Neural cell (in vitro differentiated cells): ENCODE measurements at regions not wholly inside any gene's neighbourhood (a gene's known extent, or its start where the extent isn't known, plus 50 kb on each side); places are given as distances from the start of the nearest gene placed in this dataset.

ENCODE experiments used
- H2AFZ ChIP-seq: fragments of 200-600, 300-800 bp; sonication (generic), shearing (Covaris generic); 2 replicates; pipeline ENCODE4 v1.6.0; 2014; ENCODE audit warnings: low read depth, mild to moderate bottlenecking, antibody characterized with exemption, low read length, moderate library complexity
- H3F3A ChIP-seq: fragments of 200-600 bp; shearing (Covaris generic); 2 replicates; pipeline ENCODE4 v1.6.1; 2016; ENCODE audit warnings: mild to moderate bottlenecking, moderate library complexity, mixed read lengths, antibody characterized with exemption, low read length; ENCODE audit not compliant: insufficient read depth, poor library complexity, severe bottlenecking
- H3K27ac ChIP-seq: fragments of 200-600, 300-800 bp; sonication (generic), shearing (Covaris generic); 2 replicates; pipeline ENCODE4 v1.5.1; 2014; ENCODE audit warnings: mild to moderate bottlenecking, low read length, moderate library complexity
- H3K27me3 ChIP-seq: fragments of 300-800, 200-600 bp; sonication (generic), shearing (Covaris generic); 2 replicates; pipeline ENCODE4 v1.6.0; 2014; ENCODE audit warnings: mild to moderate bottlenecking, low read depth, low read length, moderate library complexity; ENCODE audit not compliant: insufficient read depth
- H3K36me3 ChIP-seq: fragments of 300-800, 200-600 bp; sonication (generic), shearing (Covaris generic); 2 replicates; pipeline ENCODE4 v1.5.1; 2014; ENCODE audit warnings: mild to moderate bottlenecking, antibody characterized with exemption, low read length, moderate library complexity; ENCODE audit not compliant: insufficient read depth
- H3K4me2 ChIP-seq: fragments of 300-800, 200-600 bp; sonication (generic), shearing (Covaris generic); 2 replicates; pipeline ENCODE4 v1.6.0; 2014; ENCODE audit warnings: mild to moderate bottlenecking, low read length
- H3K4me3 ChIP-seq: fragments of 300-800, 200-600 bp; sonication (generic), shearing (Covaris generic); 2 replicates; pipeline ENCODE4 v1.5.1; 2014; ENCODE audit warnings: mild to moderate bottlenecking, low read length, moderate library complexity
- H3K79me2 ChIP-seq: fragments of 200-600 bp; shearing (Covaris generic); replicated peaks from 2 replicates; pipeline ENCODE4 v1.6.0; 2014; ENCODE audit warnings: mild to moderate bottlenecking, low read length, moderate library complexity; ENCODE audit not compliant: insufficient read depth
- H3K9ac ChIP-seq: fragments of 300-800, 200-600 bp; sonication (generic), shearing (Covaris generic); 2 replicates; pipeline ENCODE4 v1.6.1; 2016; ENCODE audit warnings: mild to moderate bottlenecking, low read length, mixed read lengths
- H3K9me2 ChIP-seq: fragments of 200-600 bp; shearing (Covaris generic); 2 replicates; pipeline ENCODE4 v1.6.1; 2016; ENCODE audit warnings: mild to moderate bottlenecking, low read length, mixed read lengths; ENCODE audit not compliant: insufficient read depth
- H3K9me3 ChIP-seq: fragments of 200-600, 300-800 bp; sonication (generic), shearing (Covaris generic); 2 replicates; pipeline ENCODE4 v1.6.1; 2016; ENCODE audit warnings: mild to moderate bottlenecking, mixed run types, low read length, moderate library complexity, mixed read lengths
- H4K20me1 ChIP-seq: fragments of 200-600 bp; shearing (Covaris generic); 2 replicates; pipeline ENCODE4 v1.6.1; 2016; ENCODE audit warnings: mild to moderate bottlenecking, mixed run types; ENCODE audit not compliant: insufficient read depth
- EP300 ChIP-seq: fragments of 450-650 bp; conservative IDR thresholded peaks from 2 replicates; pipeline ENCODE4 v1.6.1; 2014; ENCODE audit warnings: antibody characterized with exemption, mild to moderate bottlenecking, moderate library complexity; ENCODE audit not compliant: poor library complexity, severe bottlenecking
- EZH2 ChIP-seq: fragments of 200-600, 300-800 bp; shearing (Covaris generic), sonication (generic); IDR thresholded peaks from 2 replicates; pipeline ENCODE4 v1.6.1; 2014; ENCODE audit warnings: antibody characterized with exemption, low read length, borderline replicate concordance, mild to moderate bottlenecking; ENCODE audit not compliant: insufficient read depth, poor library complexity, severe bottlenecking
- MXI1 ChIP-seq: fragments of 450-650 bp; conservative IDR thresholded peaks from 2 replicates; pipeline ENCODE4 v1.6.1; 2014; ENCODE audit warnings: antibody characterized with exemption, mild to moderate bottlenecking; ENCODE audit not compliant: poor library complexity, severe bottlenecking
- POLR2AphosphoS5 ChIP-seq: IDR thresholded peaks from 2 replicates; pipeline ENCODE4 v1.6.1; 2012
- RAD21 ChIP-seq: fragments of 450-650 bp; conservative IDR thresholded peaks from 2 replicates; pipeline ENCODE4 v1.6.1; 2014; ENCODE audit warnings: antibody characterized with exemption, mild to moderate bottlenecking, moderate library complexity
- SMC3 ChIP-seq: fragments of 450-650 bp; conservative IDR thresholded peaks from 2 replicates; pipeline ENCODE4 v1.6.1; 2014; ENCODE audit warnings: antibody characterized with exemption, mild to moderate bottlenecking, moderate library complexity; ENCODE audit not compliant: poor library complexity
- TAF1 ChIP-seq: IDR thresholded peaks from 2 replicates; pipeline ENCODE4 v1.6.1; 2012; ENCODE audit warnings: low read depth
- TF ChIP-seq, protein P1 (sequence below): IDR thresholded peaks from 2 replicates; pipeline ENCODE4 v1.6.1; 2012; ENCODE audit warnings: borderline replicate concordance
- TF ChIP-seq, protein P2 (sequence below): fragments of 450-650 bp; IDR thresholded peaks from 2 replicates; pipeline ENCODE4 v1.5.1; 2014; ENCODE audit warnings: antibody characterized with exemption, mild to moderate bottlenecking, moderate library complexity; ENCODE audit not compliant: poor library complexity, severe bottlenecking

DNA sequence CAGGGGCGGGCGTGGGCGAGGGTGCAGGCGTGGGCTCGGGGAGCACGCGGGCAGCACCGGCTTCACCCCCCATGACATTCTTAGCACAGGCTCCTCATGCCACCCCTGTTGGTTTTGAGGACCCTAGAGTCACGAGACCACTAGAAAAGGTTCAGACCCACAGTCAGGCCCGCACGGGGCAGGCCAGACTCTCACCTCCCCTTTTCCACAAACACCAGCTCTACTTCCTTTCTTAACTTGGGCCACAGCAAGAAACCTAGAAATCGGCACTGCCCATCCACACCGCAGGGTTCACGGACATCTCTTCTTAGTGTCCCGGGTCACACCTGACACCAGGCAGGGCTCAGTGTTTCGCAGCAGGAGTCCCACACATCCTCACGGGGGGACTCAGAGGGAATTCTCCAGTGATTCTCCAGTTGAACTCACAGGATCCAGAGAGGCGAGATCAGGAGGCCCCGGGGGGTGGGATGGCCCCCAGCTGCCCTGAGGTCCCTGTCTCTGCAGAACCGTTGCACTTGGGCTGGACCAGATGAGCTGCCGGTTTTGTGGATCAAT is 52.0 kb downstream of the JAKMIP3 start:
- no peak overlapping the region for H3K4me3 ChIP-seq
- H3K4me2 ChIP-seq = no peak overlapping the region
- H3F3A ChIP-seq = no peaks in the 10 kb centered on the region
- no peak overlapping the region for H2AFZ ChIP-seq
- no peaks in the 10 kb centered on the region for H3K9me3 ChIP-seq
- no peak overlapping the region for H3K9ac ChIP-seq
- H3K79me2 ChIP-seq = no peaks in the 10 kb centered on the region
- no peaks in the 10 kb centered on the region for H3K36me3 ChIP-seq
- no peaks in the 10 kb centered on the region for H3K9me2 ChIP-seq
- H4K20me1 ChIP-seq = no peaks in the 10 kb centered on the region
- no peak for TF ChIP-seq SMC3
- TF ChIP-seq, protein P1, sequence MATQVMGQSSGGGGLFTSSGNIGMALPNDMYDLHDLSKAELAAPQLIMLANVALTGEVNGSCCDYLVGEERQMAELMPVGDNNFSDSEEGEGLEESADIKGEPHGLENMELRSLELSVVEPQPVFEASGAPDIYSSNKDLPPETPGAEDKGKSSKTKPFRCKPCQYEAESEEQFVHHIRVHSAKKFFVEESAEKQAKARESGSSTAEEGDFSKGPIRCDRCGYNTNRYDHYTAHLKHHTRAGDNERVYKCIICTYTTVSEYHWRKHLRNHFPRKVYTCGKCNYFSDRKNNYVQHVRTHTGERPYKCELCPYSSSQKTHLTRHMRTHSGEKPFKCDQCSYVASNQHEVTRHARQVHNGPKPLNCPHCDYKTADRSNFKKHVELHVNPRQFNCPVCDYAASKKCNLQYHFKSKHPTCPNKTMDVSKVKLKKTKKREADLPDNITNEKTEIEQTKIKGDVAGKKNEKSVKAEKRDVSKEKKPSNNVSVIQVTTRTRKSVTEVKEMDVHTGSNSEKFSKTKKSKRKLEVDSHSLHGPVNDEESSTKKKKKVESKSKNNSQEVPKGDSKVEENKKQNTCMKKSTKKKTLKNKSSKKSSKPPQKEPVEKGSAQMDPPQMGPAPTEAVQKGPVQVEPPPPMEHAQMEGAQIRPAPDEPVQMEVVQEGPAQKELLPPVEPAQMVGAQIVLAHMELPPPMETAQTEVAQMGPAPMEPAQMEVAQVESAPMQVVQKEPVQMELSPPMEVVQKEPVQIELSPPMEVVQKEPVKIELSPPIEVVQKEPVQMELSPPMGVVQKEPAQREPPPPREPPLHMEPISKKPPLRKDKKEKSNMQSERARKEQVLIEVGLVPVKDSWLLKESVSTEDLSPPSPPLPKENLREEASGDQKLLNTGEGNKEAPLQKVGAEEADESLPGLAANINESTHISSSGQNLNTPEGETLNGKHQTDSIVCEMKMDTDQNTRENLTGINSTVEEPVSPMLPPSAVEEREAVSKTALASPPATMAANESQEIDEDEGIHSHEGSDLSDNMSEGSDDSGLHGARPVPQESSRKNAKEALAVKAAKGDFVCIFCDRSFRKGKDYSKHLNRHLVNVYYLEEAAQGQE = no peak
- TF ChIP-seq, protein P2, sequence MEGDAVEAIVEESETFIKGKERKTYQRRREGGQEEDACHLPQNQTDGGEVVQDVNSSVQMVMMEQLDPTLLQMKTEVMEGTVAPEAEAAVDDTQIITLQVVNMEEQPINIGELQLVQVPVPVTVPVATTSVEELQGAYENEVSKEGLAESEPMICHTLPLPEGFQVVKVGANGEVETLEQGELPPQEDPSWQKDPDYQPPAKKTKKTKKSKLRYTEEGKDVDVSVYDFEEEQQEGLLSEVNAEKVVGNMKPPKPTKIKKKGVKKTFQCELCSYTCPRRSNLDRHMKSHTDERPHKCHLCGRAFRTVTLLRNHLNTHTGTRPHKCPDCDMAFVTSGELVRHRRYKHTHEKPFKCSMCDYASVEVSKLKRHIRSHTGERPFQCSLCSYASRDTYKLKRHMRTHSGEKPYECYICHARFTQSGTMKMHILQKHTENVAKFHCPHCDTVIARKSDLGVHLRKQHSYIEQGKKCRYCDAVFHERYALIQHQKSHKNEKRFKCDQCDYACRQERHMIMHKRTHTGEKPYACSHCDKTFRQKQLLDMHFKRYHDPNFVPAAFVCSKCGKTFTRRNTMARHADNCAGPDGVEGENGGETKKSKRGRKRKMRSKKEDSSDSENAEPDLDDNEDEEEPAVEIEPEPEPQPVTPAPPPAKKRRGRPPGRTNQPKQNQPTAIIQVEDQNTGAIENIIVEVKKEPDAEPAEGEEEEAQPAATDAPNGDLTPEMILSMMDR = no peak
- no peak for TF ChIP-seq POLR2AphosphoS5
- TF ChIP-seq TAF1 = no peak
- no peak for TF ChIP-seq EP300
- TF ChIP-seq EZH2 = no peak
- no peak for TF ChIP-seq MXI1
- no peak for TF ChIP-seq RAD21
- no peaks in the 10 kb centered on the region for H3K27me3 ChIP-seq
- H3K27ac ChIP-seq = no peak overlapping the region

DNA sequence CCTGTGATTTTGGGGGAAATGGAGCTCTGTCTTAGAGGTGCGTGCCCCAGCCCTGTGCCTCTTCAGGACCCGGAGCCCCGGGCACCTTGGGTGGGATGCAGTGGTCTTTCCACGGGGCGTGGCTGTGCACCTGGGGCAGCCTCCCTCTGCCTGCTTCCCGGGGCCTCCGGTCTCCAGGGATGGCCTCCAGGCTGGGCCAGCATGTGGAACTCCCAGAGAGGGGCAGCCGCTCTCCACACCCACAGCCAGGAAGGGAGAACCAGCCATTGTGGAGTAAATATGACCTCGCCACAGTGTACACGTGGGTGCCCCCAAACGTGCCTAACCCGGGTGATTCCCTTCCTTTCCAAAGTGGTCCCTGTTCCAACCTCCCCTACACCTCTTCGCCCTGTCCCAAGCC is 52.6 kb downstream of the JAKMIP3 start:
- Histone ChIP-seq H2AFZ (no peak overlapping the region), H3K36me3 (no peaks in the 10 kb centered on the region), H3K4me2 (no peak overlapping the region), H3K27me3 (no peaks in the 10 kb centered on the region), H3K27ac (no peak overlapping the region), H3F3A (no peaks in the 10 kb centered on the region), H3K4me3 (no peak overlapping the region), H3K9me3 (no peaks in the 10 kb centered on the region), H3K79me2 (no peaks in the 10 kb centered on the region), H3K9ac (no peak overlapping the region), H4K20me1 (no peaks in the 10 kb centered on the region), H3K9me2 (no peaks in the 10 kb centered on the region)
- TF ChIP-seq SMC3 (no peak), RAD21 (no peak), MXI1 (no peak), EZH2 (no peak), TAF1 (no peak), EP300 (no peak), POLR2AphosphoS5 (no peak)
- TF ChIP-seq, protein P1 = no peak
- TF ChIP-seq, protein P2 = no peak
